ENCODE measurements at regions not wholly inside any gene's neighbourhood (a gene's known extent, or its start where the extent isn't known, plus 50 kb on each side); places are given as distances from the start of the nearest gene placed in this dataset.

- no peak for TF ChIP-seq CTCF (conservative IDR thresholded peaks at IDR 0.05)
- TF ChIP-seq ZFX (IDR thresholded peaks at IDR 0.05): no peak
Measured at GRCh38 chr18:24685254-24685959, 225.0 kb downstream of the HRH4 start.
